H9 (cell line): ENCODE measurements at regions not wholly inside any gene's neighbourhood (a gene's known extent, or its start where the extent isn't known, plus 50 kb on each side); places are given as distances from the start of the nearest gene placed in this dataset.

Experiments used
- DNase-seq: peaks from one replicate; pipeline ENCODE4 v3.0.0-alpha.2; 2017
- H2AFZ ChIP-seq: one replicate; pipeline ENCODE4 v1.6.1; 2013; ENCODE audit warnings: mild to moderate bottlenecking, low read length, control low read depth, moderate library complexity
- H2AK5ac ChIP-seq: 2 replicates; pipeline ENCODE4 v1.6.1; 2013; ENCODE audit warnings: low read length, control low read depth, mixed read lengths; ENCODE audit not compliant: insufficient read length
- H2BK120ac ChIP-seq: one replicate; pipeline ENCODE4 v1.6.1; 2013; ENCODE audit warnings: low read depth, mild to moderate bottlenecking, low read length, control low read depth, inconsistent platforms; ENCODE audit not compliant: poor library complexity, severe bottlenecking
- H2BK12ac ChIP-seq: 2 replicates; pipeline ENCODE4 v1.6.1; 2013; ENCODE audit warnings: low read length, control low read depth, mixed read lengths, low read depth; ENCODE audit not compliant: insufficient read length
- H2BK15ac ChIP-seq: 2 replicates; pipeline ENCODE4 v1.6.1; 2013; ENCODE audit warnings: low read depth, low read length, control low read depth
- H2BK20ac ChIP-seq: one replicate; pipeline ENCODE4 v1.6.1; 2013; ENCODE audit warnings: low read depth, mild to moderate bottlenecking, low read length, control low read depth, inconsistent platforms; ENCODE audit not compliant: poor library complexity, severe bottlenecking
- H2BK5ac ChIP-seq: 2 replicates; pipeline ENCODE4 v1.6.1; 2013; ENCODE audit warnings: low read length, control low read depth, mixed read lengths; ENCODE audit not compliant: insufficient read length
- H3K14ac ChIP-seq: 2 replicates; pipeline ENCODE4 v1.6.1; 2013; ENCODE audit warnings: low read length, control low read depth; ENCODE audit not compliant: insufficient read depth
- H3K18ac ChIP-seq: 2 replicates; pipeline ENCODE4 v1.6.1; 2013; ENCODE audit warnings: low read depth, mild to moderate bottlenecking, mixed read lengths, low read length, control low read depth; ENCODE audit not compliant: insufficient read length
- H3K23ac ChIP-seq: 2 replicates; pipeline ENCODE4 v1.6.1; 2013; ENCODE audit warnings: low read length, control low read depth, mixed read lengths, low read depth; ENCODE audit not compliant: insufficient read length
- H3K23me2 ChIP-seq: 2 replicates; pipeline ENCODE4 v1.6.1; 2013; ENCODE audit warnings: low read depth, mild to moderate bottlenecking, mixed read lengths, low read length, control low read depth; ENCODE audit not compliant: insufficient read length, poor library complexity, severe bottlenecking
- H3K27ac ChIP-seq: 2 replicates; pipeline ENCODE4 v1.5.1; 2013; ENCODE audit warnings: low read length, control low read depth, mixed read lengths, low read depth; ENCODE audit not compliant: insufficient read length
- H3K27me3 ChIP-seq: 2 replicates; pipeline ENCODE4 v1.6.1; 2013; ENCODE audit warnings: low read length, control low read depth, inconsistent platforms; ENCODE audit not compliant: insufficient read depth
- H3K4ac ChIP-seq: 2 replicates; pipeline ENCODE4 v1.6.1; 2013; ENCODE audit warnings: low read depth, mild to moderate bottlenecking, control low read depth, inconsistent platforms, low read length, moderate library complexity
- H3K4me1 ChIP-seq: 2 replicates; pipeline ENCODE4 v1.6.1; 2013; ENCODE audit warnings: low read length, control low read depth, inconsistent platforms; ENCODE audit not compliant: insufficient read depth
- H3K4me2 ChIP-seq: 2 replicates; pipeline ENCODE4 v1.6.1; 2013; ENCODE audit warnings: low read length, control low read depth, mixed read lengths; ENCODE audit not compliant: insufficient read length, insufficient read depth
- H3K56ac ChIP-seq: 2 replicates; pipeline ENCODE4 v1.6.1; 2013; ENCODE audit warnings: low read depth, mild to moderate bottlenecking, mixed read lengths, low read length, control low read depth; ENCODE audit not compliant: insufficient read length
- H3K79me1 ChIP-seq: 2 replicates; pipeline ENCODE4 v1.6.1; 2013; ENCODE audit warnings: low read depth, mild to moderate bottlenecking, moderate library complexity, low read length, control low read depth, inconsistent platforms; ENCODE audit not compliant: insufficient read depth, poor library complexity, severe bottlenecking
- H3K79me2 ChIP-seq: 2 replicates; pipeline ENCODE4 v1.6.1; 2013; ENCODE audit warnings: low read length, control low read depth, inconsistent platforms; ENCODE audit not compliant: insufficient read depth
- H3K9ac ChIP-seq: 2 replicates; pipeline ENCODE4 v1.6.1; 2013; ENCODE audit warnings: low read length, control low read depth, mixed read lengths; ENCODE audit not compliant: insufficient read length; ENCODE audit errors: extremely low read depth
- H3K9me3 ChIP-seq: one replicate; pipeline ENCODE4 v1.6.1; 2013; ENCODE audit warnings: low read depth, low read length, inconsistent platforms; ENCODE audit not compliant: control insufficient read depth
- H3T11ph ChIP-seq: one replicate; pipeline ENCODE4 v1.6.1; 2013; ENCODE audit warnings: mild to moderate bottlenecking, low read length, control low read depth, inconsistent platforms
- H4K20me1 ChIP-seq: one replicate; pipeline ENCODE4 v1.6.1; 2013; ENCODE audit not compliant: control insufficient read depth, insufficient read length, insufficient read depth
- H4K5ac ChIP-seq: 2 replicates; pipeline ENCODE4 v1.6.1; 2013; ENCODE audit warnings: low read depth, mild to moderate bottlenecking, mixed read lengths, low read length, control low read depth; ENCODE audit not compliant: insufficient read length
- H4K8ac ChIP-seq: replicated peaks from 2 replicates; pipeline ENCODE4 v1.6.1; 2013; ENCODE audit warnings: low read length, control low read depth, mixed read lengths, low read depth; ENCODE audit not compliant: insufficient read length
- H4K91ac ChIP-seq: 2 replicates; pipeline ENCODE4 v1.6.1; 2013; ENCODE audit warnings: low read depth, mild to moderate bottlenecking, moderate library complexity, mixed read lengths, low read length, control low read depth; ENCODE audit not compliant: insufficient read length
- H3K27ac Mint-ChIP-seq, 3 experiments: 2 replicates in 2 of 3; 3 replicates in 1 of 3; pipeline ENCODE4 v1.8.0; 2020 to 2021; ENCODE audit warnings: mixed read lengths in 3 of 3, mild to moderate bottlenecking in 1 of 3, moderate library complexity in 1 of 3
- H3K27me3 Mint-ChIP-seq: 2 replicates; pipeline ENCODE4 v1.8.0; 2021; ENCODE audit warnings: low read depth, mild to moderate bottlenecking, moderate library complexity, mixed read lengths
- H3K36me3 Mint-ChIP-seq, 3 experiments: 2 replicates in 2 of 3; 3 replicates in 1 of 3; pipeline ENCODE4 v1.8.0; 2020 to 2021; ENCODE audit warnings: low read depth in 3 of 3, mixed read lengths in 3 of 3; ENCODE audit not compliant: insufficient read depth in 1 of 3
- H3K4me1 Mint-ChIP-seq, 2 experiments: 2 replicates each; pipeline ENCODE4 v1.8.0; 2020; ENCODE audit warnings: mixed read lengths in 2 of 2
- H3K4me3 Mint-ChIP-seq, 2 experiments: 2 replicates in 1 of 2; 3 replicates in 1 of 2; pipeline ENCODE4 v1.8.0; 2020 to 2021; ENCODE audit warnings: mild to moderate bottlenecking in 2 of 2, mixed read lengths in 2 of 2, moderate library complexity in 1 of 2
- H3K9me3 Mint-ChIP-seq, 2 experiments: 2 replicates in 1 of 2; 3 replicates in 1 of 2; pipeline ENCODE4 v1.8.0; 2020; ENCODE audit warnings: mild to moderate bottlenecking in 2 of 2, mixed read lengths in 2 of 2, moderate library complexity in 1 of 2
- TF ChIP-seq, protein P1 (sequence below): fragments of 200-600 bp; sonication (generic); conservative IDR thresholded peaks from 3 replicates; pipeline ENCODE4 v1.8.0; 2021; ENCODE audit warnings: antibody characterized with exemption, mild to moderate bottlenecking

GRCh38 chr5:153926201-153926600 is 112.5 kb downstream of the FAM114A2 start:
- no peak overlapping the region for H3K9ac ChIP-seq
- no peak overlapping the region for H3K4me2 ChIP-seq
- no peak overlapping the region for H3K27ac Mint-ChIP-seq
- H3K9me3 Mint-ChIP-seq: no peaks in the 10 kb centered on the region; a peak in 2 of 5 replicates
- H3K27me3 ChIP-seq: no peaks in the 10 kb centered on the region
- H2AFZ ChIP-seq: no peak overlapping the region
- H2BK120ac ChIP-seq: no peak overlapping the region
- H2BK12ac ChIP-seq: no peak overlapping the region
- H3K79me1 ChIP-seq: no peaks in the 10 kb centered on the region
- H4K20me1 ChIP-seq: no peaks in the 10 kb centered on the region
- no peak overlapping the region for H2AK5ac ChIP-seq
- TF ChIP-seq, protein P1, sequence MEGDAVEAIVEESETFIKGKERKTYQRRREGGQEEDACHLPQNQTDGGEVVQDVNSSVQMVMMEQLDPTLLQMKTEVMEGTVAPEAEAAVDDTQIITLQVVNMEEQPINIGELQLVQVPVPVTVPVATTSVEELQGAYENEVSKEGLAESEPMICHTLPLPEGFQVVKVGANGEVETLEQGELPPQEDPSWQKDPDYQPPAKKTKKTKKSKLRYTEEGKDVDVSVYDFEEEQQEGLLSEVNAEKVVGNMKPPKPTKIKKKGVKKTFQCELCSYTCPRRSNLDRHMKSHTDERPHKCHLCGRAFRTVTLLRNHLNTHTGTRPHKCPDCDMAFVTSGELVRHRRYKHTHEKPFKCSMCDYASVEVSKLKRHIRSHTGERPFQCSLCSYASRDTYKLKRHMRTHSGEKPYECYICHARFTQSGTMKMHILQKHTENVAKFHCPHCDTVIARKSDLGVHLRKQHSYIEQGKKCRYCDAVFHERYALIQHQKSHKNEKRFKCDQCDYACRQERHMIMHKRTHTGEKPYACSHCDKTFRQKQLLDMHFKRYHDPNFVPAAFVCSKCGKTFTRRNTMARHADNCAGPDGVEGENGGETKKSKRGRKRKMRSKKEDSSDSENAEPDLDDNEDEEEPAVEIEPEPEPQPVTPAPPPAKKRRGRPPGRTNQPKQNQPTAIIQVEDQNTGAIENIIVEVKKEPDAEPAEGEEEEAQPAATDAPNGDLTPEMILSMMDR: no peak
- DNase-seq: no peak
- no peaks in the 10 kb centered on the region for H3K79me2 ChIP-seq
- no peak overlapping the region for H3K14ac ChIP-seq
- no peak overlapping the region for H3K4me3 Mint-ChIP-seq
- no peak overlapping the region for H2BK5ac ChIP-seq
- H2BK20ac ChIP-seq: no peak overlapping the region
- H3K27me3 Mint-ChIP-seq: no peaks in the 10 kb centered on the region; the same call in 1 of the 2 replicates
- H3K23me2 ChIP-seq: no peaks in the 10 kb centered on the region
- H3K36me3 Mint-ChIP-seq: 0 out of 7 replicates have a peak, but pooled peaks cover 0 to 6% (median 0%) of the 10 kb centered on the region in 3 experiments
- no peak overlapping the region for H4K91ac ChIP-seq
- H4K5ac ChIP-seq: no peak overlapping the region
- no peak overlapping the region for H3K4ac ChIP-seq
- no peak overlapping the region for H2BK15ac ChIP-seq
- H3K27ac ChIP-seq: no peak overlapping the region
- no peak overlapping the region for H3K18ac ChIP-seq
- H3K4me1 Mint-ChIP-seq: no peaks in the 10 kb centered on the region
- no peak overlapping the region for H3T11ph ChIP-seq
- H3K23ac ChIP-seq: no peak overlapping the region
- H3K4me1 ChIP-seq: no peaks in the 10 kb centered on the region
- H3K9me3 ChIP-seq: no peaks in the 10 kb centered on the region
- no peak overlapping the region for H3K56ac ChIP-seq
- H4K8ac ChIP-seq: no peak overlapping the region
